Erythroblast (primary cell): ENCODE measurements at regions not wholly inside any gene's neighbourhood (a gene's known extent, or its start where the extent isn't known, plus 50 kb on each side); places are given as distances from the start of the nearest gene placed in this dataset.

Experiments used
- DNase-seq, 2 experiments: peaks; one replicate each; lab custom pipeline; 2025; lab: John Stamatoyannopoulos, UW
- GATA1 ChIP-seq: IDR thresholded peaks from 2 replicates; pipeline ENCODE4 v1.6.1; 2011; ENCODE audit warnings: low read depth, mild to moderate bottlenecking, control low read depth, low read length, moderate library complexity
- POLR2A ChIP-seq: IDR thresholded peaks from 2 replicates; pipeline ENCODE4 v1.6.1; 2011; ENCODE audit warnings: mild to moderate bottlenecking, low read length

- no peak for TF ChIP-seq POLR2A
- TF ChIP-seq GATA1: no peak
- no peak for DNase-seq
These were observed 370.4 kb downstream of the MID1IP1 start for GRCh38 chrX:39171686-39172085.

DNA sequence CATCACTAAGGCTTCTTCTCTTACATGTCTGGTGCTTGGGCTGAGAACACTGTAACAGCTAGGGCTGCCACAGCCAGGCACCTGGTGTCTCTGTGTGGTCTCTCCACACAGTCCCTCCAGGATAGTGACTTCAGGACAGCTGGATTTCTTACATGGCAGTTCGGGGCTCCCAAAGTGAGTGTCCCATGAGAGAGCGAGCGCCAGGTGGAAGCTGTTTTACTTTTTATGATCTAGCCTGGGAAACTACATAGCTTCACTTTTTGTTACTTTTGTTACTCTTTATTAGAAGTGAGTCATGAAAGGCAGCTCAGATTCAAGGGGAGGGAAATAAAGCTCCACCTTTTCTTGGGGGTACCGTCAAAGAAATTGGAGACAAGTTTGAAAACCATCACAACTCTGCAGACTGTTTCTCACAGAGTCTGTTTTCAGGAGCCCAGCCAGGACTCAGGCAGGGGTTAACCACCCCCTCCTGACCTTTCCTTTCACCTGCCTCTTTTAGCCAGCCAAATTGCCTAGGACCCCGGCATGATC, 373.0 kb downstream of the MID1IP1 start:
- TF ChIP-seq POLR2A: no peak
- no peak for TF ChIP-seq GATA1
- DNase-seq: no peak

DNA sequence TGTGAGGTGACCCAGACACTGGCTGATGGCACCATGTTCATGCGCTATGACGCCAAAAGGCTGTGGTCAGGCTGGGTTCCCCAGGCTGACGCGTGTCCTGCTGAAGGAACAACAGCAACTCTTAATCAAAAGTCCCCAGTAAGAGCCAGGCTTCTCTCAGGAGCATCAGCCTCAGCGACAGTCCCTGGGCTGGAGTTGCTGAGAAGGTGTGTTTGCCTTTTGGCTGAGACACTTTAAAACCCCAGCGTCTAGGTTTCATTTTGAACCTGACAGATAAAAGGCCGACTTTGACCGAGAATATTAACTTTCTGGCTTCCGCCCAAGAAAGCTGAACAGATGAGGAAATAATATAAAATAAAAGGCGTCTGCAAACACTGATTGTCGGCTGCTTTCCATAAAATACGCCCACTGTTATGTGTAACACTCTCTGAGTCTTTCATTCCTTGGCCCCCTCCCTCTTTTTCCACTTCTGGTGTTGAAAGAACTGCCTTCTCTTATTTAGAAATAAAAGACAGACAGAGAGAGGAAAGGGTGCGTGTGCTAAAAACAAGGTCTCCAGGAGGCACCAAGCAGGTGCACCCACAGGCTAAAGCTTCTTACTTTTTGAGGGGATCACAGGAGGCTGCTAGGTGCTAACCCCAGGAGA, 373.6 kb downstream of the MID1IP1 start:
- TF ChIP-seq GATA1 (no peak), POLR2A (no peak)
- no peak for DNase-seq

DNA sequence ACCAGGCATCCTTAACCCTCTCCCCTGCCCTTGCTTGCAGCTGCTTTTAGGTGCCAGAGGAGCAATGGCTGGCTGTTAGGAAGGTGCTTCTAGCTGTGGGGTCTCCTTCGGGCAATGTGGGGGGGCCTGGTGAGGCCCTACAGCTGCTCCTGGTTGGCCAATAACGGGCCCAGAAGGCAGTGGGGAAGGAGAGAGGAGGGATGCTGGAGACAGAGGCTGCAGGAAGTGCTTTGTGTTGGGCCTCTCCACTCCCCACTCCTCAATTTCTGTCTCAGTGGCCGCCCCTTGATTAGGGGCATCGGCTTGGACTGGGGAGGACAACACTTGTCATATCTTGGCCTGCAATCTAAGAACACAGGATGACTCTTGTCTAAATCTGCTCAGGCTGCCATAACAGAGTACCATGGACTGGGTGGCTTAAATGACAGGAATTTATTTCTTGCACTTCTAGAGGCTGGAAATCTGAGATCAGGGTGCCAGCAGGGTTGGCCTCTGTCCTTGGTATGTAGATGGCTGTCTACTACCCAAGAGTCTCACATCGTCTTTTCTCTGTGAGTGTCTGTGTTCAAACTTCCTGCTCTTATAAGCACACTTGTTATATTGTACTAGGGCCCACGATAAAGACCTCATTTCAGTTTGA, 374.3 kb downstream of the MID1IP1 start:
- DNase-seq: no peak
- TF ChIP-seq GATA1 (no peak), POLR2A (no peak)

DNA sequence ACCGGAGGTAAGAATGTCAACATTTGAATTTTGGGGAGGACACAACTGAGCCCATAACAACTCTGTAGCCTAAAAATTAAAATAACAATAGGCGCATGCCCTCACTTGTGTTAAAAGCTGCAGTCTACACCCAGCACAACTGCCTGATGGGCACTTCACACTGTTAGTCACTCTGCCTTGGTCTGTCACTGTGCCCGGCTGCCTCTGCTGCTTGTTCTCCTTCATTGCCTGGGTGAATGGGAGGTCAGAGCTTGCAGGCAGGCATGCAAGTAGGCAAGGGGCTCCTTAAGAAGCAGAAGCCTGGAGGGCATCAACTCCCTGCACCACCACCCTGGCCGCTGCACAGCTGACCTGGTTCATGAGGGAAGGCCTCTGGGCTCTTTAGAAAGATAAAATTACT, 374.8 kb downstream of the MID1IP1 start:
- DNase-seq: no peak
- TF ChIP-seq POLR2A (no peak), GATA1 (no peak)

GRCh38 chrX:39189431-39189830, 388.2 kb downstream of the MID1IP1 start:
- no peak for TF ChIP-seq GATA1
- TF ChIP-seq POLR2A: no peak
- DNase-seq: no peak

- no peak for TF ChIP-seq POLR2A
- TF ChIP-seq GATA1: no peak
- no peak for DNase-seq
These were observed 393.4 kb downstream of the MID1IP1 start for GRCh38 chrX:39194673-39195072.

DNA sequence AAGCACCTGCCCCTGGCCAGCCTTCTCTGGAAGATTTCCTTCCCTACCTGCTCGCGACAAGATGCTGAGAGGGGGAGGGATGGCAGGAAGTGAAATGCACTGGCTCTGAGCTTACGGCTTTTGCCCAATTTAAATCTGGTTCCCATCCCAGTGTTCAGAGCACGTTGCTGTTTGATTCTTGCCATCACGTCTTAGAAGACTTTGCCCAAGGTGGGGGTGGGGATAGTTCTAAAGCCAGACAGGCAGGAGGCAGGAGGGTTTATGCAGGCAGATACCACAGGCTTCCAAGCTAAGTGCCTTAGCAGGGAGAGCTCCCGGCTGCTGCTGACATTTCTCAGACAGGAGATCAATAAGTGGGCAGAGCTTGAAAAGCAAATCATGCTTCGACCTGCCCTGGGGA, 393.9 kb downstream of the MID1IP1 start:
- DNase-seq: no peak
- TF ChIP-seq POLR2A (no peak), GATA1 (no peak)

GRCh38 chrX:39196192-39197102, 395.2 kb downstream of the MID1IP1 start:
- TF ChIP-seq GATA1 (no peak), POLR2A (no peak)
- DNase-seq: peak in 1 of 2 experiments; percentile 7

- TF ChIP-seq POLR2A (no peak), GATA1 (no peak)
- DNase-seq: no peak
These were observed 398.2 kb downstream of the MID1IP1 start for GRCh38 chrX:39199429-39199828.

GRCh38 chrX:39201305-39201990, 400.2 kb downstream of the MID1IP1 start:
- TF ChIP-seq POLR2A (no peak), GATA1 (no peak)
- peak in 1 of 2 experiments; percentile 3 for DNase-seq

GRCh38 chrX:39202641-39203040, 401.4 kb downstream of the MID1IP1 start:
- TF ChIP-seq POLR2A: no peak
- TF ChIP-seq GATA1: no peak
- DNase-seq: peak in 1 of 2 experiments; percentile 7

GRCh38 chrX:39203427-39203826, 402.2 kb downstream of the MID1IP1 start:
- TF ChIP-seq GATA1 (no peak), POLR2A (no peak)
- peak; percentile 2 to 5 for DNase-seq
